ENCODE measurements at regions not wholly inside any gene's neighbourhood (a gene's known extent, or its start where the extent isn't known, plus 50 kb on each side); places are given as distances from the start of the nearest gene placed in this dataset.

GRCh38 chr6:14326774-14327173, 209.2 kb downstream of the CD83 start:
- Histone ChIP-seq H3K4me1 (ENCODE audit: control insufficient read depth, insufficient read depth, low read length) (no peaks in the 10 kb centered on the region), H3K27ac (ENCODE audit: low read length) (no peak overlapping the region), H3K27me3 (ENCODE audit: control insufficient read depth, insufficient read depth, low read length) (no peaks in the 10 kb centered on the region; the same call in 1 of the 2 replicates), H3K4me3 (ENCODE audit: low read depth in 2 of 2, low read length in 2 of 2) (no peak overlapping the region), H3K9me3 (ENCODE audit: control insufficient read depth, insufficient read depth, low read depth, low read length) (no peaks in the 10 kb centered on the region), H3K36me3 (ENCODE audit: control insufficient read depth, insufficient read depth, low read length) (no peaks in the 10 kb centered on the region)
- POLR2A ChIA-PET, result no interaction called here
- BruUV-seq (replicated peaks), result no TSS peak
- DNase-seq (ENCODE audit: low read depth, low spot score) (no peak), ATAC-seq (no peak)
- in situ Hi-C loops (cut with HindIII; ENCODE audit: low pct_unique_long_range_greater_than_20kb, low sequenced_read_pairs) (no loop called here), intact Hi-C loops (cut with micrococcal nuclease; ENCODE audit: unreplicated experiment) (no loop called here)
- no peak for TF ChIP-seq TCF7L2 (IDR thresholded peaks at IDR 0.05; ENCODE audit: low read depth, low read length)
- TF ChIP-seq CTCF (IDR thresholded peaks at IDR 0.05), result no peak
- TF ChIP-seq REST (IDR thresholded peaks at IDR 0.05; ENCODE audit: insufficient read depth in 1 of 2, low read depth in 2 of 2, low read length in 1 of 2), result no peak
- no peak for TF ChIP-seq SIN3A (IDR thresholded peaks at IDR 0.05; ENCODE audit: borderline replicate concordance, insufficient read depth, low read depth, low read length)
- TF ChIP-seq POLR2AphosphoS5 (IDR thresholded peaks at IDR 0.05; ENCODE audit: low read depth, low read length), result no peak
- CTCF ChIA-PET, result no interaction called here

- BruUV-seq (replicated peaks), result no TSS peak
- no peak for TF ChIP-seq REST (IDR thresholded peaks at IDR 0.05; ENCODE audit: insufficient read depth in 1 of 2, low read depth in 2 of 2, low read length in 1 of 2)
- TF ChIP-seq CTCF (IDR thresholded peaks at IDR 0.05), result no peak
- TF ChIP-seq TCF7L2 (IDR thresholded peaks at IDR 0.05; ENCODE audit: low read depth, low read length), result no peak
- TF ChIP-seq POLR2AphosphoS5 (IDR thresholded peaks at IDR 0.05; ENCODE audit: low read depth, low read length), result no peak
- no peak for TF ChIP-seq SIN3A (IDR thresholded peaks at IDR 0.05; ENCODE audit: borderline replicate concordance, insufficient read depth, low read depth, low read length)
- intact Hi-C loops (cut with micrococcal nuclease; ENCODE audit: unreplicated experiment) (no loop called here), in situ Hi-C loops (cut with HindIII; ENCODE audit: low pct_unique_long_range_greater_than_20kb, low sequenced_read_pairs) (no loop called here)
- Histone ChIP-seq H3K27ac (ENCODE audit: low read length) (no peak overlapping the region), H3K4me1 (ENCODE audit: control insufficient read depth, insufficient read depth, low read length) (no peaks in the 10 kb centered on the region), H3K36me3 (ENCODE audit: control insufficient read depth, insufficient read depth, low read length) (no peaks in the 10 kb centered on the region), H3K9me3 (ENCODE audit: control insufficient read depth, insufficient read depth, low read depth, low read length) (no peaks in the 10 kb centered on the region), H3K4me3 (ENCODE audit: low read depth in 2 of 2, low read length in 2 of 2) (no peak overlapping the region), H3K27me3 (ENCODE audit: control insufficient read depth, insufficient read depth, low read length) (no peaks in the 10 kb centered on the region; the same call in 1 of the 2 replicates)
- DNase-seq (ENCODE audit: low read depth, low spot score) (no peak), ATAC-seq (no peak)
- ChIA-PET CTCF (no interaction called here), POLR2A (no interaction called here)
Observed at GRCh38 chr6:14328163-14328562, 210.6 kb downstream of the CD83 start.
